GM21515 (cell line): ENCODE measurements at regions not wholly inside any gene's neighbourhood (a gene's known extent, or its start where the extent isn't known, plus 50 kb on each side); places are given as distances from the start of the nearest gene placed in this dataset.

ENCODE experiments used
- ATAC-seq: cut with Tn5 transposase; IDR thresholded peaks from one replicate; pipeline ENCODE4 v1.9.1; 2021; ENCODE audit not compliant: unreplicated experiment

GRCh38 chr2:136223274-136223673 is 105.3 kb upstream of the CXCR4 start:
- no peak for ATAC-seq

GRCh38 chr2:136222862-136223261 is 104.9 kb upstream of the CXCR4 start:
- no peak for ATAC-seq

GRCh38 chr2:136221026-136221425 is 103.1 kb upstream of the CXCR4 start:
- ATAC-seq, result no peak

GRCh38 chr2:136219963-136220362 is 102.0 kb upstream of the CXCR4 start:
- no peak for ATAC-seq

- no peak for ATAC-seq
These were observed 101.4 kb upstream of the CXCR4 start for GRCh38 chr2:136219341-136219740.

- ATAC-seq, result no peak
These were observed 100.0 kb upstream of the CXCR4 start for GRCh38 chr2:136217996-136218395.

- no peak for ATAC-seq
These were observed 98.0 kb upstream of the CXCR4 start for GRCh38 chr2:136215908-136216472.

GRCh38 chr2:136215449-136215848 is 97.5 kb upstream of the CXCR4 start:
- no peak for ATAC-seq

GRCh38 chr2:136214307-136215200 is 96.6 kb upstream of the CXCR4 start:
- no peak for ATAC-seq

- no peak for ATAC-seq
These were observed 95.9 kb upstream of the CXCR4 start for GRCh38 chr2:136213836-136214235.

GRCh38 chr2:136212426-136213378 is 94.8 kb upstream of the CXCR4 start:
- no peak for ATAC-seq

GRCh38 chr2:136211701-136212100 is 93.8 kb upstream of the CXCR4 start:
- ATAC-seq, result no peak

GRCh38 chr2:136210822-136211221 is 92.9 kb upstream of the CXCR4 start:
- ATAC-seq, result no peak

GRCh38 chr2:136210455-136210805 is 92.5 kb upstream of the CXCR4 start:
- ATAC-seq, result no peak

- no peak for ATAC-seq
These were observed 91.9 kb upstream of the CXCR4 start for GRCh38 chr2:136209561-136210454.

- no peak for ATAC-seq
These were observed 90.9 kb upstream of the CXCR4 start for GRCh38 chr2:136208682-136209420.

- no peak for ATAC-seq
These were observed 89.7 kb upstream of the CXCR4 start for GRCh38 chr2:136207665-136208064.

- ATAC-seq, result peak; percentile 62
These were observed 89.2 kb upstream of the CXCR4 start for GRCh38 chr2:136207030-136207623.

- peak; percentile 93 for ATAC-seq
These were observed 88.7 kb upstream of the CXCR4 start for GRCh38 chr2:136206613-136207012.
